ENCODE measurements at regions not wholly inside any gene's neighbourhood (a gene's known extent, or its start where the extent isn't known, plus 50 kb on each side); places are given as distances from the start of the nearest gene placed in this dataset.

DNA sequence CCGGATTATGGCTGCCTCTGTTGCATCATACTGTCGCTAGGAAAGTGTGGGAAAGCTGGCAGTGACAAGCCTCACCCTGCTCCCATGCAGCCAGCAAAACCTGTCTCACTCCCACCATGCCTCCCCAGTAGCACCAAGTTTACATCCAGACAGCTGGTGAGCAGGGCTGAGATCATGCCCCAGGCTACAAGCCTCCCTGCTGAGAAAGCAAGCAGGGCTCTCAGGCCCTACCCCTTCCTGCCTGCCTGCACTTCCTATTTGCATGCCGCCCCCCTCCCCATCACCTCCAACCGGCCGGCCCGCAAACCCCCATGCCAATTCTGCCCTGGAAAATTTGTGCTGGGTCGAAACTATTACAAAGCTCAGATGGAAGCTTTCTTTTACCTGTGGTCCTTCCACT is 408.2 kb upstream of the FKBP1C start:
- no peak for TF ChIP-seq RBM34 (IDR thresholded peaks at IDR 0.05; ENCODE audit: borderline replicate concordance, insufficient read depth, low read length)
- TF ChIP-seq, protein P1, sequence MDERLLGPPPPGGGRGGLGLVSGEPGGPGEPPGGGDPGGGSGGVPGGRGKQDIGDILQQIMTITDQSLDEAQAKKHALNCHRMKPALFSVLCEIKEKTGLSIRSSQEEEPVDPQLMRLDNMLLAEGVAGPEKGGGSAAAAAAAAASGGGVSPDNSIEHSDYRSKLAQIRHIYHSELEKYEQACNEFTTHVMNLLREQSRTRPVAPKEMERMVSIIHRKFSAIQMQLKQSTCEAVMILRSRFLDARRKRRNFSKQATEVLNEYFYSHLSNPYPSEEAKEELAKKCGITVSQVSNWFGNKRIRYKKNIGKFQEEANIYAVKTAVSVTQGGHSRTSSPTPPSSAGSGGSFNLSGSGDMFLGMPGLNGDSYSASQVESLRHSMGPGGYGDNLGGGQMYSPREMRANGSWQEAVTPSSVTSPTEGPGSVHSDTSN (CRISPR knock-in tag; IDR thresholded peaks at IDR 0.05; ENCODE audit: low read depth), result no peak
- TF ChIP-seq, protein P1 (tag; conservative IDR thresholded peaks at IDR 0.05; ENCODE audit: low read depth), result no peak
- no peak for TF ChIP-seq POLR2H (tag; IDR thresholded peaks at IDR 0.05; ENCODE audit: low read depth)
- no peak for TF ChIP-seq ESRRA (IDR thresholded peaks at IDR 0.05; ENCODE audit: borderline replicate concordance, low read depth)

Data from K562 (cell line).